ENCODE measurements at regions not wholly inside any gene's neighbourhood (a gene's known extent, or its start where the extent isn't known, plus 50 kb on each side); places are given as distances from the start of the nearest gene placed in this dataset.

- no peak for DNase-seq
Measured at GRCh38 chr10:44435196-44435595, 50.3 kb upstream of the CXCL12 start.

- no peak for DNase-seq
Measured at GRCh38 chr10:44436240-44436639, 51.3 kb upstream of the CXCL12 start.

GRCh38 chr10:44437840-44438511 is 53.1 kb upstream of the CXCL12 start:
- peak; percentile 32 for DNase-seq

GRCh38 chr10:44439239-44439957 is 54.5 kb upstream of the CXCL12 start:
- no peak for DNase-seq

GRCh38 chr10:44439958-44440244 is 55.0 kb upstream of the CXCL12 start:
- DNase-seq = no peak

GRCh38 chr10:44457259-44457658 is 72.4 kb upstream of the CXCL12 start:
- no peak for DNase-seq

GRCh38 chr10:44458671-44459413 is 73.9 kb upstream of the CXCL12 start:
- no peak for DNase-seq

GRCh38 chr10:44459671-44460070 is 74.8 kb upstream of the CXCL12 start:
- no peak for DNase-seq

- no peak for DNase-seq
Measured at GRCh38 chr10:44460416-44460815, 75.5 kb upstream of the CXCL12 start.

GRCh38 chr10:44462338-44462914 is 77.5 kb upstream of the CXCL12 start:
- no peak for DNase-seq

- no peak for DNase-seq
Measured at GRCh38 chr10:44463511-44464121, 78.7 kb upstream of the CXCL12 start.

- no peak for DNase-seq
Measured at GRCh38 chr10:44464503-44464902, 79.6 kb upstream of the CXCL12 start.

- no peak for DNase-seq
Measured at GRCh38 chr10:44465401-44466115, 80.7 kb upstream of the CXCL12 start.

GRCh38 chr10:44466236-44466635 is 81.3 kb upstream of the CXCL12 start:
- DNase-seq = no peak

GRCh38 chr10:44467090-44467489 is 82.2 kb upstream of the CXCL12 start:
- DNase-seq = no peak

GRCh38 chr10:44467900-44468299 is 83.0 kb upstream of the CXCL12 start:
- no peak for DNase-seq

- no peak for DNase-seq
Measured at GRCh38 chr10:44468525-44468924, 83.6 kb upstream of the CXCL12 start.

GRCh38 chr10:44468965-44469364 is 84.1 kb upstream of the CXCL12 start:
- DNase-seq = no peak

GRCh38 chr10:44470784-44471183 is 85.9 kb upstream of the CXCL12 start:
- no peak for DNase-seq

GRCh38 chr10:44471410-44471809 is 86.5 kb upstream of the CXCL12 start:
- DNase-seq = no peak

- DNase-seq = no peak
Measured at GRCh38 chr10:44473146-44473545, 88.2 kb upstream of the CXCL12 start.

- DNase-seq = no peak
Measured at GRCh38 chr10:44476409-44477045, 91.6 kb upstream of the CXCL12 start.

All from midbrain (tissue), 1 donor.